HG03378 (cell line): ENCODE measurements at regions not wholly inside any gene's neighbourhood (a gene's known extent, or its start where the extent isn't known, plus 50 kb on each side); places are given as distances from the start of the nearest gene placed in this dataset.

Experiments used
- ATAC-seq: cut with Tn5 transposase; IDR thresholded peaks from one replicate; pipeline ENCODE4 v1.9.1; 2021; ENCODE audit warnings: mild to moderate bottlenecking, moderate library complexity; ENCODE audit not compliant: unreplicated experiment

- ATAC-seq, result no peak
Measured at GRCh38 chr5:144882739-144883283, 712.1 kb downstream of the KCTD16 start.

GRCh38 chr5:144880513-144880912, 709.8 kb downstream of the KCTD16 start:
- no peak for ATAC-seq

GRCh38 chr5:144876990-144877389, 706.3 kb downstream of the KCTD16 start:
- ATAC-seq, result no peak

GRCh38 chr5:144873076-144873475, 702.4 kb downstream of the KCTD16 start:
- no peak for ATAC-seq

- no peak for ATAC-seq
Measured at GRCh38 chr5:144864118-144864517, 693.4 kb downstream of the KCTD16 start.

- ATAC-seq, result no peak
Measured at GRCh38 chr5:144857454-144857853, 686.8 kb downstream of the KCTD16 start.

- no peak for ATAC-seq
Measured at GRCh38 chr5:144844086-144844485, 673.4 kb downstream of the KCTD16 start.

GRCh38 chr5:144832416-144832815, 661.7 kb downstream of the KCTD16 start:
- no peak for ATAC-seq

- no peak for ATAC-seq
Measured at GRCh38 chr5:144831650-144832049, 661.0 kb downstream of the KCTD16 start.

- no peak for ATAC-seq
Measured at GRCh38 chr5:144822503-144822902, 651.8 kb downstream of the KCTD16 start.

GRCh38 chr5:144820278-144820677, 649.6 kb downstream of the KCTD16 start:
- no peak for ATAC-seq

GRCh38 chr5:144815131-144815530, 644.5 kb downstream of the KCTD16 start:
- ATAC-seq, result no peak

GRCh38 chr5:144812763-144813162, 642.1 kb downstream of the KCTD16 start:
- no peak for ATAC-seq

- no peak for ATAC-seq
Measured at GRCh38 chr5:144800169-144800568, 629.5 kb downstream of the KCTD16 start.

- no peak for ATAC-seq
Measured at GRCh38 chr5:144798595-144798994, 627.9 kb downstream of the KCTD16 start.

- ATAC-seq, result no peak
Measured at GRCh38 chr5:144794922-144795321, 624.2 kb downstream of the KCTD16 start.

GRCh38 chr5:144788556-144788955, 617.9 kb downstream of the KCTD16 start:
- ATAC-seq, result no peak

GRCh38 chr5:144788046-144788445, 617.4 kb downstream of the KCTD16 start:
- no peak for ATAC-seq

- no peak for ATAC-seq
Measured at GRCh38 chr5:144779368-144779767, 608.7 kb downstream of the KCTD16 start.

GRCh38 chr5:144778561-144778960, 607.9 kb downstream of the KCTD16 start:
- ATAC-seq, result no peak

GRCh38 chr5:144774197-144774596, 603.5 kb downstream of the KCTD16 start:
- no peak for ATAC-seq

- ATAC-seq, result no peak
Measured at GRCh38 chr5:144773628-144774027, 603.0 kb downstream of the KCTD16 start.

- ATAC-seq, result no peak
Measured at GRCh38 chr5:144771802-144772201, 601.1 kb downstream of the KCTD16 start.
